NCI-H1436 treated with DMSO at 0.1 percent for 48 hours (cell line): ENCODE measurements at regions not wholly inside any gene's neighbourhood (a gene's known extent, or its start where the extent isn't known, plus 50 kb on each side); places are given as distances from the start of the nearest gene placed in this dataset.
"Not testable (repeated sequence)": the region's sequence is repeated elsewhere in the genome, so short reads cannot be mapped to it uniquely, and the experiment has no call there.

ENCODE experiments used
- DNase-seq: peaks from one replicate; lab custom pipeline; 2025; lab: John Stamatoyannopoulos, UW

DNA sequence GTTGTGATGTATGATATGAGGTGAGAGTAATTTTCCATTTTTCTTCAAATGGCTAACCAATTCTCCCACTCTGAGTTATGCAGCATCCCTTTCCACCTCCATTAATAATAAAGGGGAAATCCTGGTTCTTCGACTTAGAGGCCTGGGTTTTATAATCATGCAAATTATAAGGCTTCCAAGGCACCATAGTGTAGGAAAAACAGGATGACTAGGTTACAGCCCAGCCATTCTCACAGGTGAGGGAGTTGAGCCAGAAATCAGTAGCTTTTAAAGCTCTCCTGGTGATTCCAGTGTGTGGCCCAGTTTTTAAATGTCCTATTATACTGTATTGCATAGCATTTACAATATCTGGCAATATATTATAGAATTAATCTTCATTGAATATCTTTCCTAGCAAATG, 203.1 kb downstream of the ARHGEF9 start:
- DNase-seq, result no peak

DNA sequence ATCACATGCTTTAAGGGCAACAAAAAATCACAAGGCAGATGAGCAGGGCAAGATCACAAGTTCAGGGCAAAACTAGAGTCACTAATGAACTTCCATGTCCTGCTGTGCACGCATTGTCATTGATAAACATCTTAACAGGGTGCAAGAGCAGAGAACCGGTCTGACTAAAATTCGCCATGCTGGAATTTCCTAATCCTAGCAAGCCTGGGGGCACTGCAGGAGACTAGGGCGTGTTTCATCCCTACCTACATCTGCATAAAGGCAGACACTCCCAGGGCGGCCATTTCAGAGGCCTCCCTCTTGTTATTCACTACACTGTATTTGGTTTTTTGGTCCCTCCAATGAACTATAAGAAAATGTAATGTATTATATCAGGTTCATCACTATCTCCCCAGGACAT, 203.6 kb downstream of the ARHGEF9 start:
- DNase-seq, result no peak

DNA sequence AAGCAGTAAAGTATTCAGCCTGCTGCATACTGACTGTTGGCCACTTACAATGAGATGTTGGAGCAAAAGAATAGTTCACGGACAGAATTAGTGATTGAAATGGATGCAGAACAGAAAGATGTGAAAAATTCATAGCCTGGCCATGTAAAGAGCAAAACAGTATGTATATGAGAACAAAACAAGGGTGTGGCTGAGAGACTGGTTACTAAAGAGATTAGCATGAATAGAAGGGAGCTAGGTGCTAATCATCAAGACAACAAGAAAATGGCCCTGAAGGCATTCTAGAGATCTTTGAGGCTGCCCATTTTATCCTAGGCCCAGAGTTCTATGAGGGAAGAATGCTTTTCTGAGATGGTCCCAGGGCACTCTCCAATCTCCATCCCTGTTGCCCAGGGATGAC, 208.5 kb downstream of the ARHGEF9 start:
- DNase-seq, result no peak

DNA sequence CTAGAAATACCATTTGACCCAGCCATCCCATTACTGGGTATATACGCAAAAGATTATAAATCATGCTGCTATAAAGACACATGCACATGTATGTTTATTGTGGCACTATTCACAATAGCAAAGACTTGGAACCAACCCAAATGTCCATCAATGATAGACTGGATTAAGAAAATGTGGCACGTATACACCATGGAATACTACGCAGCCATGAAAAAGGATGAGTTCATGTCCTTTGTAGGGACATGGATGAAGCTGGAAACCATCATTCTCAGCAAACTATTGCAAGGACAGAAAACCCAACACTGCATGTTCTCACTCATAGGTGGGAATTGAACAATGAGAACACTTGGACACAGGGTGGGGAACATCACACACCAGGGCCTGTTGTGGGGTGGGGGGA, 209.3 kb downstream of the ARHGEF9 start:
- not testable (repeated sequence) for DNase-seq

DNA sequence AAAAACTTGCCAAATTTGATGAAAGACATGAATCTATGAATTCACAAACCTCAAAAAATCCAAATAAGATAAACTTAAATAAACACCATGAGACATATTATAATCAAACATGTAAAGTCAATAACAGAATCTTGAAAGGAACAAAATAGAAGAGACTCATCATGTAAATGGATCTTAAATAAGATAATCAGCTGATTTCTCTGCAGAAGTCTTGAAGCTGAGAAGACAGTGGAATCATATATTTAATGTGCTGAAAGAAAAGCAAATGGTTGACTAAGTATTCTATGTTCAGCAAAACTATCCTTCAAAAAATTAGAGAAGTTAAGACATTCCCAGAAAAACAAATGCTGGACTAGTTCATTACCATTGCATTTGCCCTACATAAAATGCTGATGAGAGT, 215.7 kb upstream of the SPIN4 start:
- no peak for DNase-seq

DNA sequence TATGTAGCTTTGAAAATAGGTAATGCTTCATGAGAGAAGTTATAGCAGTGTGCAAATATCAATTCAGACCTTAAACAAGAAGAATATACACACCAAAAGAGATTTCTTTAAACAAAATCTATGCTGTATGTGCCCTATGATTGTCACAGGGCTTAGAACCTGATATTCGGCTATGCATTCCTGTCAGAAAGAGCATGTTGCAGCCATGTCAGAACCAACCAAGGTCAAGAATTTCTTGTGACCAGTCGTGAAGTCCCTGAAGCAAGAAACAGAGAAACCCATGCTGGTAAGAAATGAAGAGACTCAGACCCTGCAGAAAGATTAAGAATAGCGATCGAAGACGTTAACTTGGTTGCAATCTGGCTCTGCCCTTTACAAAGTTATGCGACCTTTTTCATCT, 210.3 kb upstream of the SPIN4 start:
- no peak for DNase-seq

DNA sequence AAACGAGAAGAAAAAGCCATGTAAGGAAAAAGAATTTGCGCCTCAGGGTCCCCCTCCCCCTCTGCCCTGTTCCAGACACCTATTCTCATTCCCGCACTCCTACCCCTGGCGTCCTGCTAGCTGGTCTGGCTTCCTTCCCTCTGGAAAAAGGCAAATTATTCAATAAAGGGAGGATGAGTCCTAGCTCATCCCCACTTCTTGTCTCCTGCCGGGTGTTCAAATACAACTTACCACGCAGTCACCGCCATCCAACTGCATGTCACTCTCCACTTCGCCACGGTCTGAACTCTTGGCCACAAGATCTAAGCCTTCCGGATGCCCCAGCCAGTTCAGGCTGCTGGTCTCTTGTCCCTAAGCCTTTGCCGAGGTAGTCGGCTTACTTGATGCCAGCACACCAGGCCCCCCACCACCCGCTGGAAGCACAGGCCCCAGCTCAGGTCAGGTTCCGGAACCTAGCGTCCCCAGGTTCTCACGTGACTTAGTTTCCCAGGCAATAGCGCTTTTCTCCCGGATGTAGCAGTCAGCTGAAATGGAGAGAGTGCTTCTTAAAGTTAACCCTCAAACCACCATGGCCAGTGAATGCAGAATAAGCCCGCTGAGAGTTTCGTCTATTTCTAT, 209.6 kb upstream of the SPIN4 start:
- DNase-seq, result peak; percentile 57

DNA sequence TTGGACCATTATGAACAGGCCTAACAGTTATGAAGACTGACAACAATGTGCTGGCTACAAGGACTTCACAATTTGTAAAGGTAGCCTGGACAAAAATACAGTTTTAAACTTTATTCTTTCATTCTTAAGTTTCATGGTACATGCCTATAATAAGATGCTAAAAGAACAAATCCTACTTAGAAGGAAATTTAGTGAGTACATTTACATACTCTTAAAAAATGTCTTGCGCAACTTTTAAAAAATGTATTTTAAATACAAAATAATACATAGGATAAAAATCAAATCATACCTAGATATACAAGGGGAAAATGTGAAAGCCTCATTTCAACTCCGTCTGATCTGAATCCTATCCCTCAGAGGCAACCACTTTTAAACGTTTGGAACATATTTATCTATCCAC, 200.7 kb upstream of the SPIN4 start:
- DNase-seq, result no peak

DNA sequence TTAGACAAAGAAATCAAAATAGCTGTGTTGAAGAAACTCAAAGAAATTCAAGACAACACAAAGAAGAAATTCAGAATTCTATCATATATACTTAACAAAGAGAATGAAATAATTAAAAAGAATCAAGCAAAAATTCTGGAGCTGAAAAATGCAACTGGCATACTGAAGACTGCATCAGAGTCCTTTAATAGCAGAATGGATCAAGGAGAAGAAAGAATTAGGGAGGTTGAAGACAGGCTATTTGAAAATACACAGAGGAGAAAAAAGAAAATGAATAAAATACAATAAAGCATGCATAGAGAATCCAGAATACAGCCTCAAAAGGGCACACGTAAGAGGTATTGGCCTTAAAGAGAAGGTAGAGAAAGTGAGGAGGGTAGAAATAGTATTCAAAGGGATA, 179.5 kb upstream of the SPIN4 start:
- no peak for DNase-seq

DNA sequence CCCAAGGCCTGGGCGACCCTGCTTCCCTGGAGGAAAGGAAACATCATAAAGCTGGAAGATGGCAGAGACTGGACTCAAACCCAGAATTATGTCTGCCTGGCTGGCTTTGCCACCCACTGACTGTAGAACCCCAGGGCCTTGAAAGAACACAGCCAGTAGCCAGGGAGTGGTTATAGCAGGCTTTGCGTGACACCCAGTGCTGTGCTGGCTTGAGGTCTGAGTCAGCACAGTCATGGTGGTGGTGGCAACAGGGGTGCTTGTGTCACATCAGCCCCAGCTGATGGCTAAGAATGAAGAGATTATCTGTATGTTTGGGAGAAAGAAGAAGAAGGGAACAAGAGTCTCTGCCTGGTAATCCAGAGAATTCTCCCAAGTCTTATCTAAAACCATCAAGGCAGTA, 178.8 kb upstream of the SPIN4 start:
- DNase-seq, result no peak

DNA sequence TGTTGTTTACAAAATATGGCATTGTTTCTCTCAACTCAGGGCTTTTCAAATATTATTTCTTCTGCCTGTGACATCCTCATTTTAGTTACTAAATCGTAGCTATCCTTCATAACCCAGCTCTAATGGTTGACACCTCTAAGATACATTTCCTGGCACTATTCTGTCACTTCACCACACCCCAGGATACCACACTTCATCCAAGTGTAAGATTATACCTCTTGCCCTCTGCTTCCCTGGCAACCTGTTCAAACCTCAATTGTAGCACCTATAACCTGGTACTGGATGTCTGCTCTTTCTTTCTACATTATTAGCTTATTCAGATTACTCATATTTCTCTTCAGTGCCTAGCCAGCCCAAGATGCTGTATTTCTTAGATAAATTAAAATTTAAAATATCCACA, 175.7 kb upstream of the SPIN4 start:
- DNase-seq, result no peak

DNA sequence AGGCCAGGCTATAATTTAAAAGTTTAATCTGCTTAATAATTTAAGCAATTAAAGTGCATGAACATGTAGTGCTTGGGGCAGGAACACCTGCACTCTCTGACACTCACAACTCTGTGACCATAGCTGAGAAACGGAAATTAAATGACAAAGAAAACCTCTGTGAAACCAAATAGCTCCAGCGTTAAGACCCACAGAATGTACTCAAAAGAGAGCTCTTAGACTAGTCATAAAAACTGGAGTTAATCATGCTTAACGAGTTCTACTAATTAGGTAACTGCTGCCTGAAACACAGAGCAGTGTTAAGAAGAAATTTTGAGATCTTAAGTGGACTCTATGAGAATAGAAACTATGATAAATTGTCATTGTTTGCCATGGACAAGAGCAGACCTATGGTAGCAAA, 174.4 kb upstream of the SPIN4 start:
- no peak for DNase-seq

DNA sequence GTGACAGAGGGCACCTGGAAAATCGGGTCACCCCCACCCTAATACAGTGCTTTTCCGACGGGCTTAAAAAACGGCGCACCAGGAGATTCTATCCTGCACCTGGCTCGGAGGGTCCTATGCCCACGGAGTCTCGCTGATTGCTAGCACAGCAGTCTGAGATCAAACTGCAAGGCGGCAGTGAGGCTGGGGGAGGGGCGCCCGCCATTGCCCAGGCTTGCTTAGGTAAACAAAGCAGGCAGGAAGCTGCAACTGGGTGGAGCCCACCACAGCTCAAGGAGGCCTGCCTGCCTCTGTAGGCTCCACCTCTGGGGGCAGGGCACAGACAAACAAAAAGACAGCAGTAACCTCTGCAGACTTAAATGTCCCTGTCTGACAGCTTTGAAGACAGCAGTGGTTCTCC, 168.2 kb upstream of the SPIN4 start:
- not testable (repeated sequence) for DNase-seq

DNA sequence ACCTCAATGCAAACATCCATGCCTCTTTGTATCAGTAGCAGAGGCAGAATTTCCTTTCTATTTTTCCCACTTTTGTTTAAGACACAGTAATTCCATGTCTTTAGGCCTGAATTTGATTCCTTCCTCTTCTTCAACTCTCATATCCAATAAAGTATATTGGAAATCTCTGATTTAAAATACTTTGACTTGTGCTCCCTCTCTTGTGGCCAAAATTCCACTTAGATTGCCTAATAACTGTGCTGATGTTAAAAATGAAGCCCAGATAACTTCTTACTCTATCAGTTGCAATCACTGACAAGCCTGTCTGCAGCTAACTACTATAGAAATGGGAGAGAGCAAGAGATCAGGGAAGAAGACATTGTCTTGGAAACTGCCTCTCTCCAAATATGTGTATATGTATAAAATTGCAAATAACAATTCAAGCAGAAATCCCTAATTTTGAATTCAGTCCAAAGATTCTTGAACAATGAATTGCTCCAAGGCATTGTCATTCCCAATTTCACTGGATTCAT, 163.5 kb upstream of the SPIN4 start:
- DNase-seq, result no peak

DNA sequence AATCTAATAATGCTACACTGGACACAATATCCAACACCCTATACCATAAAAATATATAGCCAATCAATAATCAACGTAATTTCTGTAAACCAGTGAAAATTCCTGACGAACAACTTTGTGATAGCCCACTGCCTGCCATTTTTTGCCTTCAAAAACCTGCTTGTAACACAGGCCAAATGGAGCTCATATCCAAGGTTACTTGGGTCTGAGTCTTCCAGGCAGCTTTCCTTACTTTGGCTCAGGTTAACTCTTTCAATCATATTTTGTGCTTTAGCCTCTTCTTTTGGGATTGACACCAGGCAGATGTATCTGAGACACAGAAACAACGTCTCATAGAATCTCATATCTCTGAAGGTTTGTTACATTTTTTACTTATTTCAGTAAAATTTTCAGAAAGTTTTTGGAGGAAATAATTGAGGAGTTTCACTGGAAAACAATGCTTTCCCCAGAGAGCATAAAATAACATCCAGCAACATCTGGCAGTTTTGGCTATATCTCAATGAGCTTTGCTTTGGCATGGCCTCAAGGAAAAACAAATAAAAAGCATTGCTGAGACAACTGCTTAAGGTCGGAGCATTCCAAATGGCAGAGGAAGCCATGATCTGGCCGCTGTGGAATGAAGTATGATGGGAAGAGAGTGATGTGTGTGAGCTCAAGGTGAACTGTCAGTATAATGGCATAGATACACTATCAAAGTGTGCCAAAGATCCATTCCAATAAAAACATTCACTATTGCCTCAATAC, 162.9 kb upstream of the SPIN4 start:
- no peak for DNase-seq

DNA sequence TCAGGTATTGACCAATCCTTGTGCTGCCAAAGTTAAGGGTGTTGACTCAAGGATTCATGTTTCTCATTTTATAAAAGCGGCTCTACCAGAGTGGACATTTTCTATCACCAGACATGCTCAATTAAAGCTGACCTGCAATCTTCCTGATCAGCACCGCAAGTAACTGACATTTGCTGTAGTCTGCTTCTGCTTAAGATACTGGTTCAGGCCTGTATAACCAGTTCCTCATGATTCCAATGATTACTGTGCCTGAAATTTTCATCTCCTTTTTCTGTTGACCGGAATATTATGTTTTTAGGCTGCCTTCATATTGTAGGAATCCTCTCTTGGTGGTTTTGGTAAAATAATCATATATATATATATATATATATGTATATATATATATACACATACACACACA, 160.2 kb upstream of the SPIN4 start:
- no peak for DNase-seq

DNA sequence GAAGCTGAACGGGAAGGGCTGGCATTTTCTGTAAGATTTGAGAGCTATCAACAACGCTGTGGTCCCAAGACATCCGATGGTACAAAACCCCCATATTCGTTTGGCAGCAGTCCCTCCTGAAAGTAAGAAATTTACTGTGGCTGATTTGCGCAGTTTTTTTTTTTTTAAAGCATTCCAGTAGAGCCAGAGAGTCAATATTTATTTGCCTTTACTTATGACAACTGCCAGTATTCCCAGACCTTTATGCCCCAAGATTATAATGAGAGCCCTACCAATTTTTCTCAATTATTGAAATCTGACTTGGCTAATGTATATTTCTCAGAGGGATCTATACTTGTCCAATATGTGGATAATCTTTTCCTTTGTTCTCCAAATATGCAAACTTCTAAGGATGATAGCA, 157.5 kb upstream of the SPIN4 start:
- no peak for DNase-seq

DNA sequence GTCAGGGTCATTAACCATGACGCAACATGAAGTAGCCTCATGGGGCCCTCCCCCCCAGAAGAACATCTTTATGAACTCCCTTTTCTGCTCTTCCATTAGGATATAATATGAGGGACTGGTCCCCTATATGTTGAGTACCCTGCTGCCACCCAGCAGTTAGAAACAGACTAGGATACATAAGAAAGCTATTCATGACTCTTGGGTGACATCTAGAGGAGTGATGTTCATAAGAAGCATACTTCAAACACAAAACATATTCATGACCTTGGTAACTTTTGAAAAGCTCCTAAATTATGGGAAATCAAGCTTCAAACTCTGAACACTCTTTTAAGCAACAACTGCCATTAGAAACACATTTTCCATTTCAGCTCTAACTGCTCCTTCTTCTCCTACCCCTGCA, 155.2 kb upstream of the SPIN4 start:
- peak; percentile 2 for DNase-seq

DNA sequence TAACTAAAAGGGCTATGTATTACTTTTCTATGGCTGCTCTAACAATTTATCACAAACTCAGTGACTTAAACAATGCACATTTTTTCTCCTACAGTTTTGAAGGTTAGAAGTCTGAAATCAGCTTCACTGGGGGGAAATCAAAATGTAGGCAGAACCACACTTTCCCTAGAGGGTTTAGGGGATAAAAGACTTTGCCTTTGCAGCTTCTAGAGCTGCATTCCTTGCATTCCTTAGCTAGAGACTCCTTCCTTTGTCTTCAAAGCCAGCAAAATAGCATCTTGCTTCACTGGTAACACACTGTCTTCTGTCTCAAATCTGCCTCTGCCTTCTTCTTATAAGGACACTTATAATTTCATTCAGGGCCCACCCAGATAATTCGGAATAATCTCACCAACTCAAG, 152.4 kb upstream of the SPIN4 start:
- DNase-seq, result no peak

DNA sequence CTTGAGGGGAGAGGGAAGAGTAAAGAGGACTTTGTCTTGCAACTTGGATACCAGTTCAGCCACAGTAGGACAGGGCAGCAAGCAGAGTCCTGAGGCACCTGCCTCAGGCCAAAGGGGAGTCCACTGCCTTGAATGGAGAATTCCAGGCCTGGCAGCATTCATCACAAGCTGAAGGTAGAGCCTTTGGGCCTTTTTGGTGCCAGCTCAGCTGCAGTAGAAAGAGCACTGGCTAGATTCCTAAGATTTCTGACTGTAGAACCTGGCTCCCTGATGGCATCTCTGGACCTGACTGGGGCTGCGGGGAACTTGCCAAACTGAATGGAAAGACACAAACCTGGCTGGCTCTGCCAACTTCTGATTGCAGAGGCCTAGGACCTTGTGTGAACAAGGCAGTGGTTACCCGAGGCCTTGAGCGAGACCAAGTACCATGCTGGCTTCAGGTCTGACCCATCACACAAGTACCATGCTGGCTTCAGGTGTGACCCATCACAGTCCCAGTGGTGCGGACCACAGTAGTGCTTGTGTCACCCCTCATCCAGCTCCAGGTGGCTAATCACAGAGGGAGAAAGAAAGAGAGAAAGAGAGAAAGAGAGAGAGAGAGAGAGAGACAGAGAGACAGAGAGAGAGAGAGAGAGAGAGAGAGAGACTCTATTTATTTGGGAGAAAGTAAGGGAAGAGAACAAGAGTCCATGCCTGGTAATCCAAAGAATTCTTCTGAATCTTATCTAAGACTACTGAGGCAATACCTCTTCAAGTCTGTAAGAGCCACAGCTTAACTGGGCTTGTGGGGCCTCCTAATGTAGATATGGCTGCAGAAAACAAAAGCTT, 137.6 kb upstream of the SPIN4 start:
- no peak for DNase-seq

DNA sequence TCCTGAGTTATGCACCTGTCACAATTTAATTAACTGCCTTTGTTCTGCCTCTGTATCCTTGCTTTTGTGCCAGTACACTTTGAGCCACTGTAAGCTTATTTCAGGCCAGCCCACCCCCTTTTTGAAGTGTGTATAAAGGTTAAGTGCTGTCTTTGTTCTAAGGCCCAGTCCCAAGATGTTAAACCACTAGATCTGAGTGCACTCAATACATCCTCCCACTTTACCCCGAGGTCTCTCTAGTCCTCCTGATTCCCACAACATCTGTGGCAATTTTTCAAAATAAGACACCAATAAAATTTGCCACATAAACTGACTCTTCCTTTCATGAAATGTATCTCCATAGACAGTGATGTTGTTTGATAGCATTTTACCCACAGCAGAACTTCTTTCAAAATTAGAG, 124.1 kb upstream of the SPIN4 start:
- DNase-seq, result no peak

DNA sequence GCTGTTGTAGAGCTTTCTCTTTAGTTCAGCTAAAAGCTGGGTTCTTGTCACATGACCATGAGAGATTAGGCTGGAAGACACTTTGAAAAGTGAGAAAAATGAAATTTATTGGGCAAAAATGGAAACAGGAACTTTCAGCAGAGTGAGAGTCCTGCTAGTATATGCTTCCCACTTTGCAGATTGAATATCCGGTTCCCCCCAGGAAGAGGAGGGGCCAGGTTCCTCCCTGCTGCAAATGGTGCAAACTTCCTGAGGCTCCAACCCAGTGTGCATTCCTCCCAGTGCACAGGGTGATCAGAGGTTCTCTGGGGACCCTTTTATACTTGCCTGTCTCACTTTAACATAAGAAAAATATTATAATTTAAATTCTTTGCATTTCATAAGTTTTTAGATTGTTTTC, 119.9 kb upstream of the SPIN4 start:
- DNase-seq, result no peak

DNA sequence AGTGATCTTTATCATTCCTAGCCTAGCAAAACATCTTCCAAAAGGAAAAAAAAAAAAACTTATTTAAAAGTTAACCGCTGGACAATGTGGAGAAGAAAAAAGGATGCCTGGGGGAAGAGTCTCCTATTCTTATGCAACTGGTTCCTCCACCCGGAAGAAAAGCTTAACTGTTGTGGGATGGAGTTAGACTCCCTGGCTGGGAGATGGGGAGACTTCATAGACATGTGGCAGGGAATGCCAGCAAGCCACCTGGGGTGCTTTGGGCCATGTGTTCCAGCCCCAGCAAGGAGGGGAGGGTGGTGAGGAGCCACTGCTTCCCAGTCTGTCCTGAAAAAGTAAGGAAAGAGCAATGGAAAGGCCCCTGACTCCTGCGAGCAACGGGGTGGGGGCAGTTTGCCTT, 119.4 kb upstream of the SPIN4 start:
- no peak for DNase-seq
